ENCODE measurements at regions not wholly inside any gene's neighbourhood (a gene's known extent, or its start where the extent isn't known, plus 50 kb on each side); places are given as distances from the start of the nearest gene placed in this dataset. TPM values are rescaled to one million over a fixed set of nuclear protein-coding genes. Genes with fewer than 3 reads are reported as not detected.
A peak's percentile ranks its signal among the peaks of the same experiment; 100 is the strongest.

DNA sequence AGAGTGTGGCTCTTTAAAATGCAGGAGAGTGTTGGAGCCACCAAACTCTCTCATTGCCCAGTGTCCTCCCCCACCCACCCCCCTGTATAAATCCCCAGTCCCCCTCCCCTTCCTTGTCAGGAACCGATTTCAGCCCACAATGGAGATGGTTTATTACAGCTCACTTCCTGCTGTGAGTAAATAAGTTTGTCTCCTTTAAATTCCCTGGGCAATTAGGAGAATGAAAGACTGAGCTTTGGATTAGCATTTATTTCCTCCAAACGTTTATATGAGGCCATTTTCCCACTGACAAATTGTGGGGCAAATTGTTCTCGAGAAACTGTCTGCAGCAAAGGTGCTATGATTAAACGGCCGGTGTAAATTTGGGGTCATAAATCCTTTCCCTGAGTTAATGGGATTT is 128.8 kb downstream of the DHX35 start:
- Histone ChIP-seq H3K27ac (ENCODE audit: low read depth, low read length) (no peak overlapping the region), H3K36me3 (ENCODE audit: control insufficient read depth, insufficient read depth, low read length) (no peaks in the 10 kb centered on the region), H3K4me3 (ENCODE audit: low read depth, low read length) (no peak overlapping the region), H3K9me3 (ENCODE audit: control insufficient read depth, insufficient read depth, low read length) (no peaks in the 10 kb centered on the region), H3K4me1 (ENCODE audit: control insufficient read depth, insufficient read depth, low read length) (peaks cover 8% of the 10 kb centered on the region), H3K27me3 (ENCODE audit: control insufficient read depth, insufficient read depth, low read length) (no peaks in the 10 kb centered on the region)
- DNase-seq (ENCODE audit: low read depth in 4 of 6, low spot score in 6 of 6) = peak in 3 of 6 donors; percentile 23 to 91 (median 32)
- no CpG with 5 or more reads among the region's 5 CpGs for WGBS (ENCODE audit: insufficient coverage)

DNA sequence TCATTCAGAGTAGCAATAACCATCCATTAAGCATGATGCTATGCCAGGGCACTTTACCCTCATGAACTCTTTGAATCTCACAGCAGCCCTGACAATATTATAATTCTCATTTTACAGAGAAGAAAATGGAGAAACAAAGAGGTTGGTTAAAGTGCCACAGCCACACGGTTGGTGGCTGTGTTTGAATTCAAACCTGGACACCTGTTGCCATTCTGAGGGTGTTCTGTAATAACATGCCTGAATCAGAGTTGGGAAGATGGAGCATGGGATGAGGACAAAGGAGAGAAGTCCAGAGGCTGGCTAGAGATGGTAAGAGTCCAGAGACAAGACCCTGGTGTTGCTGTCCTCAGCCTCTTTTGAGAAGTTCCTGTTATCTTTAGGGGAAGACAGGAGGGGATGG is 127.7 kb downstream of the DHX35 start:
- Histone ChIP-seq H3K9me3 (ENCODE audit: control insufficient read depth, insufficient read depth, low read length) (no peaks in the 10 kb centered on the region), H3K4me3 (ENCODE audit: low read depth, low read length) (no peak overlapping the region), H3K4me1 (ENCODE audit: control insufficient read depth, insufficient read depth, low read length) (peaks cover 8% of the 10 kb centered on the region), H3K27ac (ENCODE audit: low read depth, low read length) (no peak overlapping the region), H3K27me3 (ENCODE audit: control insufficient read depth, insufficient read depth, low read length) (no peaks in the 10 kb centered on the region), H3K36me3 (ENCODE audit: control insufficient read depth, insufficient read depth, low read length) (no peaks in the 10 kb centered on the region)
- 70% methylated on average over 1 of the region's 1 CpG for WGBS (ENCODE audit: insufficient coverage)
- DNase-seq (ENCODE audit: low read depth in 4 of 6, low spot score in 6 of 6) = no peak

Small RNA genes lying in the stretch of these regions (small RNA-seq; reads per million reads assigned to genes)
- gene RN7SL680P (ENCODE audit: low replicate concordance) = not detected
